ENCODE measurements at regions not wholly inside any gene's neighbourhood (a gene's known extent, or its start where the extent isn't known, plus 50 kb on each side); places are given as distances from the start of the nearest gene placed in this dataset.

DNA sequence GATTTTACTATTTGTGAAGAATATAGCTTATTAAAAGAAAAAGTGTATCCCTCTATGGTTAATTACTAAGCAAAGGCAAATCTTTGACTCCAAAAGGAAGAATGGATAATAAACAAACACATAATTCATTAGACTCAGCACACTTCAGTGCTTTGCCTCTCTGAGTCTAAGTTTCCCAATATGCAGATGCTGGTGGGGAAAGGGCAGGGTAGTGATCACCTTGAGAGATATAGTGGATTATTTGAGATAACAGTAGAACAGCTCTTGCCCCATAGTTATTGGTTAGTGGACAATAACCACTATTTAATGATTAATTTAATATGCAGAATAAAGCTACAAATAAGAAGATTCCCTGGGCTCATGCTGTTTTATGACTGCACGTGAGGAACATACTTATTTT, 98.2 kb upstream of the SLC8A1 start:
- H3K4me1 ChIP-seq (ENCODE audit: insufficient read depth, low read length, poor library complexity, severe bottlenecking): no peaks in the 10 kb centered on the region
- DNase-seq (ENCODE audit: low spot score): no peak
- H3K4me3 ChIP-seq (ENCODE audit: low read depth, low read length, poor library complexity, severe bottlenecking): no peak overlapping the region
- no peaks in the 10 kb centered on the region for H3K36me3 ChIP-seq (ENCODE audit: insufficient read depth, low read length, poor library complexity, severe bottlenecking)
- peaks cover 30% of the 10 kb centered on the region for H3K27me3 ChIP-seq (replicated peaks; ENCODE audit: insufficient read depth, low read depth, low read length, poor library complexity)
- no peaks in the 10 kb centered on the region for H3K9me3 ChIP-seq (ENCODE audit: low read depth, low read length, poor library complexity, severe bottlenecking)
- H3K27ac ChIP-seq (ENCODE audit: low read depth, low read length, poor library complexity, severe bottlenecking): no peak overlapping the region
- intact Hi-C loops (cut with micrococcal nuclease; ENCODE audit: unreplicated experiment): loop anchor here (10.0 kb wide), 1 partner anchor 305 kb away; no protein-coding TSS in a partner anchor
- ChIA-PET CTCF (no interaction called here), POLR2A (ENCODE audit: low non-redundant PET) (no interaction called here)
- BruUV-seq (replicated peaks): no TSS peak
- TF ChIP-seq, protein P1, sequence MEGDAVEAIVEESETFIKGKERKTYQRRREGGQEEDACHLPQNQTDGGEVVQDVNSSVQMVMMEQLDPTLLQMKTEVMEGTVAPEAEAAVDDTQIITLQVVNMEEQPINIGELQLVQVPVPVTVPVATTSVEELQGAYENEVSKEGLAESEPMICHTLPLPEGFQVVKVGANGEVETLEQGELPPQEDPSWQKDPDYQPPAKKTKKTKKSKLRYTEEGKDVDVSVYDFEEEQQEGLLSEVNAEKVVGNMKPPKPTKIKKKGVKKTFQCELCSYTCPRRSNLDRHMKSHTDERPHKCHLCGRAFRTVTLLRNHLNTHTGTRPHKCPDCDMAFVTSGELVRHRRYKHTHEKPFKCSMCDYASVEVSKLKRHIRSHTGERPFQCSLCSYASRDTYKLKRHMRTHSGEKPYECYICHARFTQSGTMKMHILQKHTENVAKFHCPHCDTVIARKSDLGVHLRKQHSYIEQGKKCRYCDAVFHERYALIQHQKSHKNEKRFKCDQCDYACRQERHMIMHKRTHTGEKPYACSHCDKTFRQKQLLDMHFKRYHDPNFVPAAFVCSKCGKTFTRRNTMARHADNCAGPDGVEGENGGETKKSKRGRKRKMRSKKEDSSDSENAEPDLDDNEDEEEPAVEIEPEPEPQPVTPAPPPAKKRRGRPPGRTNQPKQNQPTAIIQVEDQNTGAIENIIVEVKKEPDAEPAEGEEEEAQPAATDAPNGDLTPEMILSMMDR (conservative IDR thresholded peaks at IDR 0.05; ENCODE audit: low read depth, low read length): no peak
- no peak for TF ChIP-seq EZH2 (IDR thresholded peaks at IDR 0.05; ENCODE audit: borderline replicate concordance, low read depth, low read length, poor library complexity, severe bottlenecking)

DNA sequence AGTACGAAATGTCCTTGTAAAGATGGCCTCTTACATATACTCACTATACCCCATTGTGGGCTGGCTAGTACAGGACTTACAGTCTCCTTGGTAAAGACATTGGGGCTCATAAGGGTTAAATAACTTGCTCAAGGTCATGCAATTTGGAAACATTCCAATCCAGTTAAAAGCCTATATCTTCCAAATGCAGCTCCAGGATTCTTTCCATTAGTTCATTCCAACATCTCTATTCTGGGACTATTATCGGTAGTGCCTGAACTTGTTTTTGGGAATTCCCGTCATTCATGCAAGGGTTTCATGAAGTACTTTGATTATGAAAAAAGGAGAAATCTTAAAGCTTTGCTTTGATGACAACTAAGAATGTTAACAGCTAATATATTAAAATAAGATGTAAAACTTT, 99.2 kb upstream of the SLC8A1 start:
- Histone ChIP-seq H3K4me3 (ENCODE audit: low read depth, low read length, poor library complexity, severe bottlenecking) (no peak overlapping the region), H3K9me3 (ENCODE audit: low read depth, low read length, poor library complexity, severe bottlenecking) (no peaks in the 10 kb centered on the region), H3K36me3 (ENCODE audit: insufficient read depth, low read length, poor library complexity, severe bottlenecking) (no peaks in the 10 kb centered on the region), H3K27me3 (replicated peaks; ENCODE audit: insufficient read depth, low read depth, low read length, poor library complexity) (peaks cover 30% of the 10 kb centered on the region), H3K27ac (ENCODE audit: low read depth, low read length, poor library complexity, severe bottlenecking) (no peak overlapping the region), H3K4me1 (ENCODE audit: insufficient read depth, low read length, poor library complexity, severe bottlenecking) (no peaks in the 10 kb centered on the region)
- DNase-seq (ENCODE audit: low spot score): no peak
- ChIA-PET CTCF (no interaction called here), POLR2A (ENCODE audit: low non-redundant PET) (no interaction called here)
- intact Hi-C loops (cut with micrococcal nuclease; ENCODE audit: unreplicated experiment): loop anchor here (10.0 kb wide), 1 partner anchor 306 kb away; no protein-coding TSS in a partner anchor
- no TSS peak for BruUV-seq (replicated peaks)
- TF ChIP-seq EZH2 (IDR thresholded peaks at IDR 0.05; ENCODE audit: borderline replicate concordance, low read depth, low read length, poor library complexity, severe bottlenecking): no peak
- TF ChIP-seq, protein P1 (conservative IDR thresholded peaks at IDR 0.05; ENCODE audit: low read depth, low read length): no peak

DNA sequence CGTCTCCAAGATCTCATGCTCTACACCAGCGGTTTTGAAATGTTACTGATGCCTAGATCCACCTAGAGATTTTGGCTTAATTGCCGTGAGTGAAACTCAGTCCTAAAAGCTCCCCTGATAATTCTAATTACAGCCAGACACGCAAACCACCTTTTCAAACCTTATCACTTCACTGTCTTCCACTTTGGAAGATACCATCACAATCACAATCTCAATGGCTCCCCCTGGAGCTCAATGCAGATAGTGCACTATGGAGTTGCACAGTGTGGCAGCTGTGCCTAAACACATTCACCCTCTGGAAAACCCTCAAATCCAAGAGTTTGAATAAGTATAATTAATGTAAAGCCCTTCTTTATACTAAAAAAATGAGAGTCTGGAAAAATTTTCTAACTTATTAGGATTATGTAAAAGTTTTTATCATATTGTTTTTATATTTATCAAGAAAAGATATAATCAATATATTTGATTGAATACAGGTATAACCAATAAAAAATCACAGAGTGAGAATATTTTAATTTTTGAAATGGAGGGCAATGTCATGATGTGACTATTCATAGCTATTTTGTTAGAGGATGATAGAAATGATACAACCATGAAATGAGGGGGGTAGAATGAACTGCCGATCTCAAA, 102.9 kb upstream of the SLC8A1 start:
- intact Hi-C loops (cut with micrococcal nuclease; ENCODE audit: unreplicated experiment): loop anchor here (1.0 to 10.0 kb wide), 2 partner anchors 310 to 641 kb away; no protein-coding TSS in a partner anchor
- BruUV-seq (replicated peaks): no TSS peak
- H3K36me3 ChIP-seq (ENCODE audit: insufficient read depth, low read length, poor library complexity, severe bottlenecking): no peaks in the 10 kb centered on the region

More for the DNA sequence above, 102.9 kb upstream of the SLC8A1 start:
- POLR2A ChIA-PET (ENCODE audit: low non-redundant PET): no interaction called here
- H3K4me1 ChIP-seq (ENCODE audit: insufficient read depth, low read length, poor library complexity, severe bottlenecking): no peaks in the 10 kb centered on the region
- no peak overlapping the region for H3K27ac ChIP-seq (ENCODE audit: low read depth, low read length, poor library complexity, severe bottlenecking)
- CTCF ChIA-PET: interaction anchor here (0.6 to 1.3 kb wide), 2 partner anchors 67 to 641 kb away, joined by 3 to 10 read pairs; no protein-coding TSS in a partner anchor
- peaks cover 31% of the 10 kb centered on the region for H3K27me3 ChIP-seq (replicated peaks; ENCODE audit: insufficient read depth, low read depth, low read length, poor library complexity)
- no peaks in the 10 kb centered on the region for H3K9me3 ChIP-seq (ENCODE audit: low read depth, low read length, poor library complexity, severe bottlenecking)
- no peak for TF ChIP-seq EZH2 (IDR thresholded peaks at IDR 0.05; ENCODE audit: borderline replicate concordance, low read depth, low read length, poor library complexity, severe bottlenecking)
- TF ChIP-seq, protein P1 (conservative IDR thresholded peaks at IDR 0.05; ENCODE audit: low read depth, low read length): peak; percentile 84
- DNase-seq (ENCODE audit: low spot score): peak; percentile 63
- H3K4me3 ChIP-seq (ENCODE audit: low read depth, low read length, poor library complexity, severe bottlenecking): no peak overlapping the region

Data from A673 (cell line).